ENCODE measurements at regions not wholly inside any gene's neighbourhood (a gene's known extent, or its start where the extent isn't known, plus 50 kb on each side); places are given as distances from the start of the nearest gene placed in this dataset.

GRCh38 chr1:239884796-239885195, 206.9 kb upstream of the FMN2 start:
- H3K36me3 Mint-ChIP-seq (ENCODE audit: low read depth), result no peaks in the 10 kb centered on the region
- POLR2A ChIA-PET, result no interaction called here
- H3K27me3 Mint-ChIP-seq, result no peaks in the 10 kb centered on the region

DNA sequence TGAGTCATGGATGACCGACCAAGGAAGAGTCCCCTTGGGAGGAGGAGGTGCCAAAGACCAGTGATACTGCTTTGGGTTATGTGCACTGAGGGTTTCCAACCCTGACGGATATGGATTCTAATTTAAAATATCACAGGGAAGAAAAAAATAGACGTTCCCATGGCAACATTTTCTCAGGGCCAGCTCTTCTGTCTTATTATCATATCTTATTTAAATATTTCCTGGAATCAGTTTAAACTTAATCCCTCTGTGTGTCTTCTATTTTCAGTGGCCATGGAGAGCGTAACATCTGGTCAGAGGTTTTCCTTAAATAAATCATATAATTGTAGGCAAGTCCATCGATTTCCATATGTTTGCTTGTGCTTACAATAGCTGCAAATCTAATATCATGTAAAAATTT, 205.4 kb upstream of the FMN2 start:
- Mint-ChIP-seq H3K4me3 (no peak overlapping the region), H3K36me3 (ENCODE audit: low read depth) (no peaks in the 10 kb centered on the region), H3K27me3 (no peaks in the 10 kb centered on the region), H3K4me1 (no peaks in the 10 kb centered on the region), H3K9me3 (no peaks in the 10 kb centered on the region), H3K27ac (no peak overlapping the region)
- intact Hi-C loops (cut with micrococcal nuclease), result no loop called here
- TF ChIP-seq CTCF (IDR thresholded peaks at IDR 0.05), result no peak
- ChIA-PET CTCF (no interaction called here), POLR2A (no interaction called here)
- no peak for DNase-seq
- no peak for ATAC-seq (ENCODE audit: low read depth)

More at GRCh38 chr1:239884796-239885195, 206.9 kb upstream of the FMN2 start:
- H3K27ac Mint-ChIP-seq, result no peak overlapping the region
- H3K9me3 Mint-ChIP-seq, result no peaks in the 10 kb centered on the region
- no peak for TF ChIP-seq CTCF (IDR thresholded peaks at IDR 0.05)
- DNase-seq (no peak), ATAC-seq (ENCODE audit: low read depth) (no peak)
- H3K4me1 Mint-ChIP-seq, result no peaks in the 10 kb centered on the region
- intact Hi-C loops (cut with micrococcal nuclease), result no loop called here
- CTCF ChIA-PET, result no interaction called here
- no peak overlapping the region for H3K4me3 Mint-ChIP-seq

DNA sequence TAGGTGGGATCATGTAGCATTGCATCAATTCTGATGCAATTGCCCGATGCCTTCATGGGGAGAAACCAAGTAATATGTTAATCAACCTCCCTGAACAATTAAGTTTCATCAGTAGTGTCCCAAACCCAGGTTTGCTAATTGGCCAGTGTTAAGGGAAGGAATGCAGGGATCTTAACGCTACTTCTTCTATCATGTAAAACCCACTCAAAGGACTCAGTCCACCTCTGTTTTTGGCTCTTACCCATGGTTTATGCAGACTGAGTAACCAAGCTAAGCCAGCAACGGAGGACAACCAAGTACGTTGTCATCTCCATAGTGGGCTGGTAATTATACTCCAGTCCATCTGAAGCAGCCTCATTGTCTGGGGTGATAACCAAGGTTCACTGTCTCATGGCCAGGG, 203.0 kb upstream of the FMN2 start:
- CTCF ChIA-PET, result no interaction called here
- H3K27ac Mint-ChIP-seq, result no peak overlapping the region
- H3K36me3 Mint-ChIP-seq (ENCODE audit: low read depth), result no peaks in the 10 kb centered on the region
- no peak overlapping the region for H3K4me3 Mint-ChIP-seq
- no peaks in the 10 kb centered on the region for H3K9me3 Mint-ChIP-seq
- H3K4me1 Mint-ChIP-seq, result no peaks in the 10 kb centered on the region
- intact Hi-C loops (cut with micrococcal nuclease), result no loop called here
- no peak for ATAC-seq (ENCODE audit: low read depth)
- no peak for TF ChIP-seq CTCF (IDR thresholded peaks at IDR 0.05)
- DNase-seq, result no peak
- H3K27me3 Mint-ChIP-seq, result no peaks in the 10 kb centered on the region
- POLR2A ChIA-PET, result no interaction called here

- CTCF ChIA-PET, result no interaction called here
- Mint-ChIP-seq H3K27ac (no peak overlapping the region), H3K36me3 (ENCODE audit: low read depth) (no peaks in the 10 kb centered on the region), H3K4me1 (no peaks in the 10 kb centered on the region), H3K27me3 (no peaks in the 10 kb centered on the region), H3K4me3 (no peak overlapping the region), H3K9me3 (no peaks in the 10 kb centered on the region)
- intact Hi-C loops (cut with micrococcal nuclease), result no loop called here
- ATAC-seq (ENCODE audit: low read depth), result no peak
- TF ChIP-seq CTCF (IDR thresholded peaks at IDR 0.05), result no peak
- POLR2A ChIA-PET, result no interaction called here
- DNase-seq, result no peak
These were observed 199.9 kb upstream of the FMN2 start for GRCh38 chr1:239891621-239892358.

DNA sequence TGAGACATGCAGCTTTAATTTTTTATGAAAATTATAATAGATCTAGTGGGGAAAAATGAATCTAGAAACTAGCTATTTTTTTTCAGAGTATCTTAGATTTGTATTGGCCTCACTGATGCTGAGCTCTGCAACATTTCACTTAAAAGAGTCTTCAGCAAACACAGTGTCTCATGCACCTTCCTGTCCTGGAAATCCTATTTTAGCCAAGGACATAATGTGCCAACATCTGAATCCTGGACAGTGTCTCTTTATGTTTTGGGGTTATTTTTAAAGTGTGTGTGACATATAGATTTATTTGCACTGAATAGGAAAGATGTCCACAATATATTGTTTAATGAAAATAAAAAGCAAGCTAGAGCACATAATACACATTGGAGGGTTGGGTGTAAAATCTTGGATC, 199.1 kb upstream of the FMN2 start:
- intact Hi-C loops (cut with micrococcal nuclease), result no loop called here
- Mint-ChIP-seq H3K4me3 (no peak overlapping the region), H3K27ac (no peak overlapping the region), H3K4me1 (no peaks in the 10 kb centered on the region), H3K36me3 (ENCODE audit: low read depth) (no peaks in the 10 kb centered on the region), H3K27me3 (no peaks in the 10 kb centered on the region), H3K9me3 (no peaks in the 10 kb centered on the region)
- CTCF ChIA-PET, result no interaction called here
- POLR2A ChIA-PET, result no interaction called here
- TF ChIP-seq CTCF (IDR thresholded peaks at IDR 0.05), result no peak
- DNase-seq (no peak), ATAC-seq (ENCODE audit: low read depth) (no peak)

Measured in activated B cell treated with CpG ODN at 0.5 μM for 24 hours (primary cell).